GM12874 (cell line): ENCODE measurements at regions not wholly inside any gene's neighbourhood (a gene's known extent, or its start where the extent isn't known, plus 50 kb on each side); places are given as distances from the start of the nearest gene placed in this dataset.

Experiments used
- TF ChIP-seq, protein P1 (sequence below): IDR thresholded peaks from 2 replicates; pipeline ENCODE4 v1.5.1; 2011; ENCODE audit warnings: low read depth, mild to moderate bottlenecking, control low read depth, low read length, moderate library complexity; ENCODE audit not compliant: insufficient read depth

DNA sequence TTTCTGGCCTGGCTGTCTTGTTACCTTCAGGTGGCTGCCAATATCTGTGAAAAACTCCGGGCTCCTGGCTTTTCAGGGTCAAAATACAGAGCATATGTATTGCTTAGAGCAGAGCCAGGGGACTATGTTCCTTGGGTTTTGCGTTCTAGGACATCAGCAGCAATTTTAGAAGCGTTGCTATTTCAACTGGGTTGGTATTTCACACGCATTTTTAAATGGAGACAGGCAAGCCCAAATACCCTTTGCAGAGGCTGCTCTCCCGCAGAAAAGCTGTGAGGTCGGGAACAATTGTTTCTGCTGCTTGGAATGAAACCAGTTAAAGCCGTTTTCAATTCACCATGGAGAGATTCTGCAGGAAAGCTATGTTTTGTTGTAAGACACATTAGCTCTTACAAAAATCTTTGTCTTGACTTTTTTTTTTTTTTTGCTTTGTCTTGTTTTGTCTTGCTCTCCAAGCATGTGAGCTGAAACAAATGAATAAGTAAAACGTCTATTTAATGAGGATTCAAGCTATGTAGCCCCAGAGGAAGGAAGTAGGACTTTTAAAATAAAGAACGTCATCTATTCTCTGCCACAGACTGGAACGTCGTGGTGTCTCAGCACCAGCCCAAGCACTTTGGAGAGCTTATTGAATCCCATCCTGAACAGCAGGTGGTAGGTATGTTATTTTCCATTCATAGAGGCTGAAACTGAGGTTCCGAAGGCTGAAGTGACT lies 181.0 kb upstream of the TBX3 start:
- TF ChIP-seq, protein P1, sequence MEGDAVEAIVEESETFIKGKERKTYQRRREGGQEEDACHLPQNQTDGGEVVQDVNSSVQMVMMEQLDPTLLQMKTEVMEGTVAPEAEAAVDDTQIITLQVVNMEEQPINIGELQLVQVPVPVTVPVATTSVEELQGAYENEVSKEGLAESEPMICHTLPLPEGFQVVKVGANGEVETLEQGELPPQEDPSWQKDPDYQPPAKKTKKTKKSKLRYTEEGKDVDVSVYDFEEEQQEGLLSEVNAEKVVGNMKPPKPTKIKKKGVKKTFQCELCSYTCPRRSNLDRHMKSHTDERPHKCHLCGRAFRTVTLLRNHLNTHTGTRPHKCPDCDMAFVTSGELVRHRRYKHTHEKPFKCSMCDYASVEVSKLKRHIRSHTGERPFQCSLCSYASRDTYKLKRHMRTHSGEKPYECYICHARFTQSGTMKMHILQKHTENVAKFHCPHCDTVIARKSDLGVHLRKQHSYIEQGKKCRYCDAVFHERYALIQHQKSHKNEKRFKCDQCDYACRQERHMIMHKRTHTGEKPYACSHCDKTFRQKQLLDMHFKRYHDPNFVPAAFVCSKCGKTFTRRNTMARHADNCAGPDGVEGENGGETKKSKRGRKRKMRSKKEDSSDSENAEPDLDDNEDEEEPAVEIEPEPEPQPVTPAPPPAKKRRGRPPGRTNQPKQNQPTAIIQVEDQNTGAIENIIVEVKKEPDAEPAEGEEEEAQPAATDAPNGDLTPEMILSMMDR, result no peak

DNA sequence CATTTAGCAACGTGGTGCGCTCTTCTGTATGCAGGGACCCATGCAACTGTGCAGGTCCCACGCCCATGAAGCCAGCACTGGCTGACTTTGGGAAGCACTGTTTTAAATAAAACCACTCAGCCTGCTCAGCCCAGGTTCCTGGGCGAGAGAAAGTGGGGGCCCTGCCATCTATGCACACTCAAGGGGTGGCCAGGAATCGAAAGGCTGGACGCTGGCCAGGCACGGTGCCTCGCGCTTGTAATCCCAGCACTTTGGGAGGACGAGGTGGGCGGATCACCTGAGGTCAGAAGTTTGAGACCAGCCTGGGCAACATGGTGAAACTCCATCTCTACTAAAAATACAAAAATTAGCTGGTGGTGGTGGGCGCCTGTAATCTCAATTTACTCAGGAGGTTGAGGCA lies 179.9 kb upstream of the TBX3 start:
- TF ChIP-seq, protein P1, result no peak

DNA sequence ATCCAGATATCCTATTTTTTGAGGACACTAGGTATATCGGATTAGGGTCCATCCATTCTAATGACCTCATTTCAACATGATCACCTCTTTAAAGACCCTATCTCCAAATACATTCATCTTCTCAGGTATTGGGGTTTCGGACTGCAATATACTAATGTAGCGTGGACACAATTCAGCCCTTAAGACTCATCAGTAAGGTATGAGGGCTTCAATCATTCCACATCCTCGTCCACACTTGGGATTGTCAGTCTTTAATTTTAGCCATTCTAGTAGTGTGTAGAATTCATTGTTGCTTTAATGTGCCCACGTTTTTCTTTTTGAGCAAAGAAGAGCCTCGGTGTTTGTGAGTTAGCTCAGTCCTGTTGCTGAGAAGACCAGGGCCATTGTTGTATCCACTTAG lies 177.0 kb upstream of the TBX3 start:
- TF ChIP-seq, protein P1, result no peak

DNA sequence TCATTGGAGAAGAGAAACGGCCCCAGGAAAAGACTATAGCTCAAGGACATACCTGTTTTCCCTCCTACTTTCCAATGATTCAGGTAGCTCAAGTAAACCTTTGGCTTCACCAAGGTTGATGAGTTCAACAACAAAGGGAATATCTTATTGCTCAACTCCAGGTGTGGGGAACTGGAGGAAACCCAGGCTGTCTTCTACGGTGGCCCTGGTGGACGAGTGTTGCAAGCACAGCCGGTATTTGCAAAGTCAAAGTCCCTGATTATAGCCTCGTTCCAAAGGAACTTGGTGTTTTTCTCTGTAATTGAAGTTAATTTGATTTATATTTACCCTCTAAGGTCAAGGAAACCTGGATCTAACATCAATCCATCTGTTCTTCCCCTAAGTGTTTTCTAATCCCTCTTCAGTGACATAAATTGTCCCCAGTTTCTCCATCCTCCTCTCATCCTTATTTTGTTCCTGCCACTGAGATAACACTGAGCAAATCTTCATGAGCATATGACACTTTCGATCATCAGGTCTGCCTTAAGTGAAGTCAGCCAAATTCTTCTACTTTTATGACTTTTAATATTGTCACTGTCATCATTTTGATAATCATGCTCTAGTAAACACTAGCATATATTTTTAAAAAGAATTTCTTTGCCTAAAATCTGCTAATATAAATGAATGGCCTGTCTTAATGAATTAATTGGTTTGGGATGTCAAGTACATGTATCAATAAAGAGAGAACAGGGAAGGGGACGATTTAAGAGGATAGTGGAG lies 174.6 kb upstream of the TBX3 start:
- TF ChIP-seq, protein P1, result no peak

DNA sequence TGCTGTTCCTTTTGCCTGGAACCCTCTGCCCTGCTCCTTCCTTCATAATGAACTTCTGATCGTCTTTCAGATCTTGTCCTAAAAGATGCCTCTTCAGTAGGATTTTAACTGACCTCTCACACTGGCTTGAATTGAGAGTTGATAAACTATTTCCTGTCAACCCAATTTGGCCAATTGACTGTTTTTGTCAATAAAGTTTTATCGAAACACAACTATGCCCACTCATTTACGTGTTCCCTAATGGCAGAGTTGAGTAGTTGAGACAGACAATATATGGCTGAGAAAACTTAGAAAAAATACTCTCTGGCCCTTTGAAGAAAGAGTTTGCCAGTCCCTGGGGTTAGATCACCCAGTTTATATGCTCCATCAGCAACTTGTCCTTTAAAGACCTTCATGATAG lies 171.7 kb upstream of the TBX3 start:
- TF ChIP-seq, protein P1, result no peak

DNA sequence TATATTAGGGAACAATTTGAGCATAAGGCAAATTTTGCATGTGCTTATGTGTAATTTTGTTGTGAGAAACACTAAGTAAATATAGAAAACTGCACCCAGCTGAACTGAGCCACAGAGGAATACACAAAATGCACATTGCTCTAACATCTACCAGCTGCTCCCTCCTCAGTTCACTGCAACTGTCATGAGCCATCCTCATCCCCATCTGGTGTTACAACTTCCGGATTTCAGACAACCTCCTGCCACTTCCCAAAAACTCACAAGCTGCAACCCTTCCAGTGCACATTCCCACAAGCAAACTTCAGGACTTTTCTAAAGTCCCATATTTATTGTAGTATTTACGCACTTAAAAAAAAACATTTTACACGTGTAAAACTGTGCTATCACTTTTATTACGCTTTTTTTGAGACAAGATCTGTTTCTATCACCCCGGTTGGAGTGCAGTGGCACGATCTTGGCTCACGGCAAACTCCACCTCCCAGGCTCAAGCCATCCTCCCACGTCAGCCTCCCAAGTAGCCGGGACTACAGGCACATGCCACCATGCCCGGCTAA lies 169.1 kb upstream of the TBX3 start:
- TF ChIP-seq, protein P1, result no peak

DNA sequence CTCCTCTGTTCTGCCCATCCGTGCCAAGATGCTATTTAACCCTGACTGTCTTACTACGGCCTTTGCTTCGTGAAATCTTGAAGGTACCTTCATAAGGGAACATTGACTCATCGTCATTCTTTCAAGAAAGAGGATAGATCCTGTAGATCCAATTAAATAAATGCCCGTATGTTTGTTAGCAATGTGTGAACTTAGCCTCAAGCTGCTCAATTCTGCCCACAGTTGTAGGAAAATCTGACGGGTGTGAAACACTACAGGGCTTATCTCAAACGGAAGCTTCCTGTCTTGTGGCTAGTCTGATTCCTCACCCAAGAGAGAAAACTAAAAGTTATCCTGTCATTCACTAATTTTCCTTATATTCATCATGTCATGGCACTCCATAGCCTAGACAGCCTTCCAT lies 168.0 kb upstream of the TBX3 start:
- TF ChIP-seq, protein P1, result no peak
